ENCODE measurements at regions not wholly inside any gene's neighbourhood (a gene's known extent, or its start where the extent isn't known, plus 50 kb on each side); places are given as distances from the start of the nearest gene placed in this dataset.

DNA sequence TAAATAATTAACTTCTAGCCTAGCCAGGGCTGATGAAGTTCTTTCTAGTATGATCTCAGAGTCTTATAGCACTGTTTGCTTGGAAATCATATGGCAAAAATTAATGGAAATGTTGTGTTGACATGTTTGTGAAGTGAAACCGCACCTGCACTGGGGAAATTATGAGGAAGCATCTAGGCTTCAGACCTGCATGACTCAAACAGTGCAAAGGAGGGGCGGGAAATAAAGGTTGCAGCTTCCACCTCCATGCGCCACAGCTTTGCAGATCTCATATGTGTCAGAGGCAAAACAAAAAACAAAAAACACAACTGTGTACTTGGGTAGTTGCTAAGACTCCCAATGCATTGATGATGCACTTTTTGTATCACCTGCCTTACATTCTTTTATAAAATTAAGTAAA is 1080.6 kb downstream of the PLA2G4A start:
- Histone ChIP-seq H3K4me1 (no peaks in the 10 kb centered on the region), H3K27me3 (replicated peaks in 1 of 7) (no peaks in the 10 kb centered on the region), H3K9me3 (peaks cover 0 to 6% (median 0%) of the 10 kb centered on the region in 8 donors), H3K27ac (no peak overlapping the region), H3K4me3 (no peak overlapping the region), H3K36me3 (no peaks in the 10 kb centered on the region)
- TF ChIP-seq POLR2A (IDR thresholded peaks at IDR 0.05) (no peak), POLR2AphosphoS5 (IDR thresholded peaks at IDR 0.05) (no peak)
- TF ChIP-seq, protein P1, sequence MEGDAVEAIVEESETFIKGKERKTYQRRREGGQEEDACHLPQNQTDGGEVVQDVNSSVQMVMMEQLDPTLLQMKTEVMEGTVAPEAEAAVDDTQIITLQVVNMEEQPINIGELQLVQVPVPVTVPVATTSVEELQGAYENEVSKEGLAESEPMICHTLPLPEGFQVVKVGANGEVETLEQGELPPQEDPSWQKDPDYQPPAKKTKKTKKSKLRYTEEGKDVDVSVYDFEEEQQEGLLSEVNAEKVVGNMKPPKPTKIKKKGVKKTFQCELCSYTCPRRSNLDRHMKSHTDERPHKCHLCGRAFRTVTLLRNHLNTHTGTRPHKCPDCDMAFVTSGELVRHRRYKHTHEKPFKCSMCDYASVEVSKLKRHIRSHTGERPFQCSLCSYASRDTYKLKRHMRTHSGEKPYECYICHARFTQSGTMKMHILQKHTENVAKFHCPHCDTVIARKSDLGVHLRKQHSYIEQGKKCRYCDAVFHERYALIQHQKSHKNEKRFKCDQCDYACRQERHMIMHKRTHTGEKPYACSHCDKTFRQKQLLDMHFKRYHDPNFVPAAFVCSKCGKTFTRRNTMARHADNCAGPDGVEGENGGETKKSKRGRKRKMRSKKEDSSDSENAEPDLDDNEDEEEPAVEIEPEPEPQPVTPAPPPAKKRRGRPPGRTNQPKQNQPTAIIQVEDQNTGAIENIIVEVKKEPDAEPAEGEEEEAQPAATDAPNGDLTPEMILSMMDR (IDR thresholded peaks at IDR 0.05 in 8 of 11, conservative IDR thresholded peaks at IDR 0.05 in 3 of 11), result no peak
- DNase-seq, result no peak
- WGBS, 5 donors, result 73 to 81% (median 75%) methylated on average over 3 of the region's 3 CpGs
- intact Hi-C loops (cut with DNase I; ENCODE audit: low total_unique reads), result no loop called here

DNA sequence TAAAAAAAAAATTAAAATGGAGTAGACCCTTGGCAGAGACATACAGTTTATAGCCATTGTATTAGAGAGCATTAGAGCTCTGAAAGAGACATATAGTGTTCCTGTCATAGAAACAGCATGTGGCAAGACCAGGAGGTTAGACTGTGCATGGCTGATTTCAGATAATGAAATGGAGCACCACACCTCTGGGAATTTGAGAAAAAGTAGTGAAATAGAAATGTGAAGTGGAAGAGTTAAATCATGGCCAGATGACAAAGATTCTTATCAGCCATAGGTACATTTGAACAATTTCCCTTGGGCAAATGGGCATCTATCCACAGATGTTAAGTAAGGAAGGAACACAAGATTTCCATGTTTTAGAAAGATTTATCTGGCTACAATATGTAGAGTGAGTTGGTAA is 1083.1 kb downstream of the PLA2G4A start:
- peaks cover 0 to 6% (median 0%) of the 10 kb centered on the region in 8 donors for H3K9me3 ChIP-seq
- no peaks in the 10 kb centered on the region for H3K36me3 ChIP-seq
- TF ChIP-seq, protein P1 (IDR thresholded peaks at IDR 0.05 in 8 of 11, conservative IDR thresholded peaks at IDR 0.05 in 3 of 11), result no peak
- TF ChIP-seq POLR2AphosphoS5 (IDR thresholded peaks at IDR 0.05) (no peak), POLR2A (IDR thresholded peaks at IDR 0.05) (no peak)

DNA sequence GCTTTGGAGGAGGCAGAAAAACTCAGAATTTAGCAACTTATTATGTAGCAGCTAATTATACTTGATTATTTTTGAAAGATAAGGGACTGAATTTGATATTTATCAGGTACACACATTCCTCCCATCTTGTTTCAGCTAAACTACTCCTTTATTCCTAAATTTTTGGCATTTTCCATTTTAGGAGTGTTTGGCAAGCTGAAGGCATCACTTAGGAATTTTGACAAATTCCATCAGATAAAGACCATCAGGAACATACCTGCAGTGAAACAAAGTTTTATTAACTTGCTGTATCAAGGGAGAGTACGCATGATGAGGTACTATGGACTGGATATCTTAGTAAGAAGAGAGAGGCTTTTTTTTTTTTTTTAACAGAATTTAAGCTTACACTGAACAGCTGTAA is 1092.2 kb downstream of the PLA2G4A start:
- no peaks in the 10 kb centered on the region for H3K4me1 ChIP-seq
- WGBS, 5 donors, result 82 to 94% (median 92%) methylated on average over 1 of the region's 1 CpG
- intact Hi-C loops (cut with DNase I; ENCODE audit: low total_unique reads), result no loop called here
- TF ChIP-seq, protein P1 (IDR thresholded peaks at IDR 0.05 in 8 of 11, conservative IDR thresholded peaks at IDR 0.05 in 3 of 11), result no peak
- TF ChIP-seq POLR2A (IDR thresholded peaks at IDR 0.05) (no peak), POLR2AphosphoS5 (IDR thresholded peaks at IDR 0.05) (no peak)
- no peaks in the 10 kb centered on the region for H3K36me3 ChIP-seq
- no peaks in the 10 kb centered on the region for H3K27me3 ChIP-seq (replicated peaks in 1 of 7)
- H3K4me3 ChIP-seq, result no peak overlapping the region
- no peak for DNase-seq
- no peak overlapping the region for H3K27ac ChIP-seq
- no peaks in the 10 kb centered on the region for H3K9me3 ChIP-seq

More for the DNA sequence above, 1083.1 kb downstream of the PLA2G4A start:
- no peak overlapping the region for H3K27ac ChIP-seq
- no peaks in the 10 kb centered on the region for H3K27me3 ChIP-seq (replicated peaks in 1 of 7)
- no peak overlapping the region for H3K4me3 ChIP-seq
- no peaks in the 10 kb centered on the region for H3K4me1 ChIP-seq
- no peak for DNase-seq
- intact Hi-C loops (cut with DNase I; ENCODE audit: low total_unique reads), result no loop called here

DNA sequence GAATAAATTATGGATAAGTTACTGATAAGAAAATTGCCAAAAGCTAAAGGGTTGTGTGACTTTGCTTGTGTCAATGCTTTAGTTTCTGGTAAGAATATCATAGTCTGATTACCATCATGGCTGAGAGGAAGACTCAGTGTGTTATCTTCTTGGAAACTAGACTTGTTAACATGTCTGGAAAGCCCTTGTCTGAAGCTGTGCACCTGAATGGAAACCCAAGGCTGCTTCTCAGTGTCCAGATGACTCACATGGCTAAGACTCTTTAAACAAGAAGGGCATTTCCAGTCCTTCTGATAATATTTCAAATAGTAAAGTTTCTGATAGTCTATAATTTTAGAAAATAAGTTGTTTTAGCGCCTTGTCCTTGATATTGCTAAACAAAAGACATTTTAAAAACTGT is 1092.7 kb downstream of the PLA2G4A start:
- intact Hi-C loops (cut with DNase I; ENCODE audit: low total_unique reads), result no loop called here
- Histone ChIP-seq H3K4me1 (no peaks in the 10 kb centered on the region), H3K27ac (no peak overlapping the region), H3K9me3 (no peaks in the 10 kb centered on the region), H3K27me3 (replicated peaks in 1 of 7) (no peaks in the 10 kb centered on the region), H3K36me3 (no peaks in the 10 kb centered on the region), H3K4me3 (no peak overlapping the region)
- no peak for DNase-seq
- TF ChIP-seq, protein P1 (IDR thresholded peaks at IDR 0.05 in 8 of 11, conservative IDR thresholded peaks at IDR 0.05 in 3 of 11), result no peak
- TF ChIP-seq POLR2A (IDR thresholded peaks at IDR 0.05) (no peak), POLR2AphosphoS5 (IDR thresholded peaks at IDR 0.05) (no peak)
- 51 to 85% (median 61%) methylated on average over 1 of the region's 1 CpG for WGBS, 5 donors
